IMR-90 (cell line): ENCODE measurements at regions not wholly inside any gene's neighbourhood (a gene's known extent, or its start where the extent isn't known, plus 50 kb on each side); places are given as distances from the start of the nearest gene placed in this dataset.

Experiments used
- ATAC-seq: fragments of 200-7000 bp; cut with Tn5 transposase; 2 replicates; pipeline ENCODE4 v1.9.1; 2020; ENCODE audit warnings: low read depth, mild to moderate bottlenecking, moderate library complexity
- BruUV-seq: library from RNA; stranded (reverse); fragments of 400-500 nt; replicated peaks from 2 replicates; lab custom pipeline; 2021; lab: Mats Ljungman, UMichigan
- CTCF ChIA-PET: fragments of 300-600 bp; formaldehyde crosslinking; extraction: SDS; loops from one replicate; lab custom pipeline; 2021; ENCODE audit warnings: antibody characterized with exemption; lab: Yijun Ruan, JAX
- POLR2A ChIA-PET: fragments of 300-600 bp; sonication (Branson Sonifier 250); formaldehyde crosslinking; loops from one replicate; lab custom pipeline; 2022; ENCODE audit warnings: antibody characterized with exemption; ENCODE audit not compliant: unreplicated experiment; lab: Charles Lee
- DNase-seq: peaks from one replicate; pipeline ENCODE4 v3.0.0; 2013
- H2AFZ ChIP-seq: replicated peaks from 2 replicates; pipeline ENCODE3; 2013; ENCODE audit warnings: low read length, mild to moderate bottlenecking; ENCODE audit not compliant: poor library complexity
- H2AK5ac ChIP-seq: 2 replicates; pipeline ENCODE4 v1.6.1; 2013; ENCODE audit warnings: low read depth, low read length, inconsistent platforms
- H2AK9ac ChIP-seq: replicated peaks from 2 replicates; pipeline ENCODE3; 2013; ENCODE audit warnings: mild to moderate bottlenecking, low read depth, low read length, moderate library complexity; ENCODE audit not compliant: poor library complexity
- H2BK120ac ChIP-seq: 2 replicates; pipeline ENCODE4 v1.6.1; 2013; ENCODE audit warnings: low read depth, low read length, inconsistent platforms
- H2BK15ac ChIP-seq: 3 replicates; pipeline ENCODE4 v1.6.1; 2013; ENCODE audit warnings: low read depth, low read length, inconsistent platforms
- H2BK20ac ChIP-seq: 2 replicates; pipeline ENCODE4 v1.6.1; 2013; ENCODE audit warnings: low read depth, mild to moderate bottlenecking, inconsistent platforms, low read length, moderate library complexity
- H2BK5ac ChIP-seq: 2 replicates; pipeline ENCODE4 v1.6.1; 2013; ENCODE audit warnings: mild to moderate bottlenecking, low read depth, low read length, inconsistent platforms; ENCODE audit not compliant: poor library complexity, severe bottlenecking
- H3K14ac ChIP-seq: replicated peaks from 2 replicates; pipeline ENCODE4 v1.6.1; 2013; ENCODE audit warnings: low read depth, low read length, inconsistent platforms
- H3K18ac ChIP-seq: 2 replicates; pipeline ENCODE4 v1.6.1; 2013; ENCODE audit warnings: low read depth, low read length, control low read depth
- H3K23ac ChIP-seq: 2 replicates; pipeline ENCODE4 v1.6.1; 2013; ENCODE audit warnings: low read depth, low read length, inconsistent platforms
- H3K27ac ChIP-seq: 2 replicates; pipeline ENCODE4 v1.5.1; 2013; ENCODE audit warnings: mild to moderate bottlenecking, control low read depth, low read length; ENCODE audit not compliant: insufficient read depth
- H3K27me3 ChIP-seq: 2 replicates; pipeline ENCODE4 v1.6.1; 2013; ENCODE audit warnings: low read length; ENCODE audit not compliant: control insufficient read depth, insufficient read depth
- H3K36me3 ChIP-seq: 2 replicates; pipeline ENCODE4 v1.6.1; 2013; ENCODE audit warnings: low read length, mixed read lengths; ENCODE audit not compliant: control insufficient read depth, insufficient read depth
- H3K4ac ChIP-seq: 2 replicates; pipeline ENCODE4 v1.6.1; 2013; ENCODE audit warnings: low read depth, low read length, inconsistent platforms
- H3K4me1 ChIP-seq: 2 replicates; pipeline ENCODE4 v1.6.1; 2013; ENCODE audit warnings: low read length, mixed read lengths; ENCODE audit not compliant: control insufficient read depth, insufficient read depth
- H3K4me2 ChIP-seq: 2 replicates; pipeline ENCODE4 v1.6.1; 2013; ENCODE audit warnings: low read depth, mild to moderate bottlenecking, control low read depth, low read length, moderate library complexity
- H3K4me3 ChIP-seq: 2 replicates; pipeline ENCODE4 v1.5.1; 2013; ENCODE audit warnings: low read depth, mild to moderate bottlenecking, control low read depth, low read length, moderate library complexity; ENCODE audit not compliant: insufficient read depth
- H3K56ac ChIP-seq: 2 replicates; pipeline ENCODE4 v1.6.1; 2013; ENCODE audit warnings: low read length, inconsistent platforms; ENCODE audit not compliant: insufficient read depth; ENCODE audit errors: extremely low read depth
- H3K79me1 ChIP-seq, 2 experiments: 2 replicates each; pipeline ENCODE4 v1.6.1; 2013; ENCODE audit warnings: low read length in 2 of 2, inconsistent platforms in 1 of 2, low read depth in 1 of 2
- H3K9ac ChIP-seq: 2 replicates; pipeline ENCODE4 v1.6.1; 2013; ENCODE audit warnings: low read depth, low read length, control low read depth
- H3K9me1 ChIP-seq: 2 replicates; pipeline ENCODE4 v1.6.1; 2013; ENCODE audit warnings: low read length, inconsistent platforms; ENCODE audit not compliant: insufficient read depth
- H3K9me3 ChIP-seq: 2 replicates; pipeline ENCODE4 v1.6.1; 2013; ENCODE audit warnings: low read length; ENCODE audit not compliant: control insufficient read depth, insufficient read depth
- H4K20me1 ChIP-seq: 2 replicates; pipeline ENCODE4 v1.6.1; 2013; ENCODE audit warnings: low read length, inconsistent platforms; ENCODE audit not compliant: insufficient read depth
- H4K5ac ChIP-seq: 2 replicates; pipeline ENCODE4 v1.6.1; 2013; ENCODE audit warnings: mild to moderate bottlenecking, low read depth, low read length, control low read depth
- H4K8ac ChIP-seq, 2 experiments: 2 replicates each; pipeline ENCODE4 v1.6.1; 2013; ENCODE audit warnings: low read depth in 2 of 2, low read length in 2 of 2, control low read depth in 1 of 2, inconsistent platforms in 1 of 2
- H4K91ac ChIP-seq: 2 replicates; pipeline ENCODE4 v1.6.1; 2013; ENCODE audit warnings: low read depth, low read length, inconsistent platforms; ENCODE audit not compliant: insufficient read depth
- BHLHE40 ChIP-seq: fragments of 150-350 bp; IDR thresholded peaks from 2 replicates; pipeline ENCODE4 v1.6.1; 2016; ENCODE audit warnings: mild to moderate bottlenecking, low read depth, low read length
- CEBPB ChIP-seq: IDR thresholded peaks from 2 replicates; pipeline ENCODE4 v1.6.1; 2012; ENCODE audit warnings: low read depth, low read length, improper control_type of control experiment
- CHD1 ChIP-seq: IDR thresholded peaks from 2 replicates; pipeline ENCODE4 v1.6.1; 2012; ENCODE audit warnings: low read depth, low read length, improper control_type of control experiment
- CTCF ChIP-seq: conservative IDR thresholded peaks from 2 replicates; pipeline ENCODE4 v1.5.1; 2012; ENCODE audit warnings: mild to moderate bottlenecking, low read depth, low read length, improper control_type of control experiment
- ELK1 ChIP-seq: fragments of 150-350 bp; IDR thresholded peaks from 2 replicates; pipeline ENCODE4 v1.6.1; 2016; ENCODE audit warnings: low read depth, mild to moderate bottlenecking, low read length, moderate library complexity, borderline replicate concordance
- FOS ChIP-seq: fragments of 150-350 bp; IDR thresholded peaks from 2 replicates; pipeline ENCODE4 v1.6.1; 2016; ENCODE audit warnings: low read depth, low read length
- MAFK ChIP-seq: IDR thresholded peaks from 2 replicates; pipeline ENCODE4 v1.6.1; 2012; ENCODE audit warnings: low read depth, low read length, improper control_type of control experiment
- MAZ ChIP-seq: IDR thresholded peaks from 2 replicates; pipeline ENCODE4 v1.6.1; 2012; ENCODE audit warnings: low read depth, mild to moderate bottlenecking, low read length, improper control_type of control experiment, moderate library complexity, borderline replicate concordance
- MXI1 ChIP-seq: IDR thresholded peaks from 2 replicates; pipeline ENCODE4 v1.6.1; 2012; ENCODE audit warnings: low read depth, mild to moderate bottlenecking, low read length, moderate library complexity, borderline replicate concordance
- NFE2L2 ChIP-seq: fragments of 150-350 bp; IDR thresholded peaks from 2 replicates; pipeline ENCODE4 v1.6.1; 2016; ENCODE audit warnings: low read depth, mild to moderate bottlenecking, low read length
- POLR2A ChIP-seq: IDR thresholded peaks from 2 replicates; pipeline ENCODE4 v1.6.1; 2012; ENCODE audit warnings: mild to moderate bottlenecking, low read depth, low read length
- RAD21 ChIP-seq: IDR thresholded peaks from 2 replicates; pipeline ENCODE4 v1.6.1; 2012; ENCODE audit warnings: low read length, improper control_type of control experiment
- RCOR1 ChIP-seq: IDR thresholded peaks from 2 replicates; pipeline ENCODE4 v1.6.1; 2012; ENCODE audit warnings: mild to moderate bottlenecking, low read length, improper control_type of control experiment; ENCODE audit not compliant: insufficient replicate concordance
- RFX5 ChIP-seq: IDR thresholded peaks from 2 replicates; pipeline ENCODE4 v1.8.0; 2012; ENCODE audit warnings: low read depth, mild to moderate bottlenecking, low read length, moderate library complexity
- SMC3 ChIP-seq: fragments of 150-350 bp; IDR thresholded peaks from 2 replicates; pipeline ENCODE4 v1.6.1; 2016; ENCODE audit warnings: low read depth, mild to moderate bottlenecking, antibody characterized with exemption, low read length, moderate library complexity
- USF2 ChIP-seq: fragments of 150-350 bp; IDR thresholded peaks from 2 replicates; pipeline ENCODE4 v1.6.1; 2017; ENCODE audit warnings: mild to moderate bottlenecking, antibody characterized with exemption, low read length, low read depth
- WGBS, 2 experiments: methylation state at CpG; one replicate each; pipeline versions ENCODE4 v1.1.5 to v1.1.7; 2013; ENCODE audit warnings: missing lambda C conversion rate in 2 of 2; ENCODE audit not compliant: insufficient read length in 1 of 2; ENCODE audit errors: extremely low coverage in 2 of 2; 5-methylcytosine and 5-hydroxymethylcytosine counted together
- dilution Hi-C: fragments of 300-500 bp; cut with HindIII; formaldehyde crosslinking; loops from one replicate; pipeline ENCODE4 v1.14.3; 2018; ENCODE audit warnings: low sequenced_read_pairs; ENCODE audit not compliant: unreplicated experiment
- in situ Hi-C: fragments of 300-500 bp; cut with MboI; formaldehyde crosslinking; loops from 3 replicates; pipeline ENCODE4 v1.14.3; 2019; ENCODE audit warnings: low sequenced_read_pairs, inconsistent platforms, mixed read lengths
- intact Hi-C: fragments of 100-400 bp; cut with micrococcal nuclease; formaldehyde crosslinking; loops from 2 replicates; pipeline ENCODE4 v1.10.0; 2022

- H2BK5ac ChIP-seq = no peak overlapping the region
- in situ Hi-C loops = no loop called here
- H2BK120ac ChIP-seq = no peak overlapping the region
- H4K5ac ChIP-seq = no peak overlapping the region
- no peak overlapping the region for H4K91ac ChIP-seq
- H3K9ac ChIP-seq = no peak overlapping the region
- H3K9me1 ChIP-seq = 0 out of 2 replicates have a peak, but pooled peaks cover 5% of the 10 kb centered on the region
- dilution Hi-C loops = no loop called here
- 78% methylated on average over 3 of the region's 8 CpGs; no CpG with 5 or more reads in 1 of the 2 experiments for whole genome bisulfite sequencing, 2 experiments
- no peak overlapping the region for H3K4ac ChIP-seq
- H2AK9ac ChIP-seq = no peak overlapping the region
- H3K23ac ChIP-seq = no peak overlapping the region
- no peak overlapping the region for H2BK15ac ChIP-seq
- H3K14ac ChIP-seq = no peak overlapping the region
- no peak overlapping the region for H3K27ac ChIP-seq
- H3K4me3 ChIP-seq = no peak overlapping the region
- intact Hi-C loops = no loop called here
- H3K79me1 ChIP-seq = no peaks in the 10 kb centered on the region
- H3K27me3 ChIP-seq = peaks cover 2% of the 10 kb centered on the region; the same call in 1 of the 2 replicates
- H3K4me2 ChIP-seq = no peak overlapping the region
- no peak overlapping the region for H3K56ac ChIP-seq
- H2AFZ ChIP-seq = no peak overlapping the region
- H4K8ac ChIP-seq = no peak overlapping the region
- no peak for DNase-seq
- no peaks in the 10 kb centered on the region for H3K9me3 ChIP-seq
- no peak for TF ChIP-seq FOS
- TF ChIP-seq POLR2A = no peak
- no peak for TF ChIP-seq CTCF
- TF ChIP-seq SMC3 = no peak
- no peak for TF ChIP-seq MAZ
- TF ChIP-seq NFE2L2 = no peak
- no peak for TF ChIP-seq ELK1
- TF ChIP-seq USF2 = no peak
- TF ChIP-seq MAFK = no peak
- no peak for TF ChIP-seq RFX5
- no peak for TF ChIP-seq RAD21
- TF ChIP-seq CEBPB = no peak
- TF ChIP-seq RCOR1 = no peak
- no peak for TF ChIP-seq BHLHE40
- no peak for TF ChIP-seq CHD1
- no peak for TF ChIP-seq MXI1
- H3K36me3 ChIP-seq = no peaks in the 10 kb centered on the region
- no TSS peak for BruUV-seq
- ChIA-PET POLR2A (no interaction called here), CTCF (no interaction called here)
- H2AK5ac ChIP-seq = no peak overlapping the region
- no peak overlapping the region for H2BK20ac ChIP-seq
- H4K20me1 ChIP-seq = no peaks in the 10 kb centered on the region
- no peaks in the 10 kb centered on the region for H3K4me1 ChIP-seq
- H3K18ac ChIP-seq = no peak overlapping the region
- no peak for ATAC-seq
Observed at GRCh38 chr2:8028436-8028835, 653.4 kb upstream of the ID2 start.
